GM21825 (cell line): ENCODE measurements at regions not wholly inside any gene's neighbourhood (a gene's known extent, or its start where the extent isn't known, plus 50 kb on each side); places are given as distances from the start of the nearest gene placed in this dataset.
"Not testable (repeated sequence)": the region's sequence is repeated elsewhere in the genome, so short reads cannot be mapped to it uniquely, and the experiment has no call there.

Experiments used
- ATAC-seq: cut with Tn5 transposase; IDR thresholded peaks from one replicate; pipeline ENCODE4 v1.9.1; 2021; ENCODE audit warnings: mild to moderate bottlenecking, moderate library complexity; ENCODE audit not compliant: unreplicated experiment

GRCh38 chr3:34408088-34408487, 609.7 kb downstream of the PDCD6IP start:
- no peak for ATAC-seq

DNA sequence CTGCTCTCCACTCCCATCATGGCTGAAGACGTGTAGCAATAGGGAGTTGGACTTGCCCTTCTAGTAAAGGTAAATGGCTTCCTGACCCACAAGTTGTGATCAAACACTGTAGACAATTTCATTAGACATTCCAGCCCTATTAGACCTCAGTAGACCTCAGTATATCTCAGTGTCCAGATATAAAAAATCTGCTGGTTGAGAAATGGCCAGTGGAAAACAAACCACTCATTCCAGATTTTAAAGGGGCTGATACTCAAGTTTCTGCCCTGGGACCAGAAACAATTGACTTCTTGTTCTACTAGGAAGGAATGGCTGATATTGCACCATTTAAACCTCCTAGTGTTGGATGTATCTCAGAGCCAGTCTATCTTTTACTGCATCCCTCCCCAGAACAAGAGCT, 613.2 kb downstream of the PDCD6IP start:
- no peak for ATAC-seq

DNA sequence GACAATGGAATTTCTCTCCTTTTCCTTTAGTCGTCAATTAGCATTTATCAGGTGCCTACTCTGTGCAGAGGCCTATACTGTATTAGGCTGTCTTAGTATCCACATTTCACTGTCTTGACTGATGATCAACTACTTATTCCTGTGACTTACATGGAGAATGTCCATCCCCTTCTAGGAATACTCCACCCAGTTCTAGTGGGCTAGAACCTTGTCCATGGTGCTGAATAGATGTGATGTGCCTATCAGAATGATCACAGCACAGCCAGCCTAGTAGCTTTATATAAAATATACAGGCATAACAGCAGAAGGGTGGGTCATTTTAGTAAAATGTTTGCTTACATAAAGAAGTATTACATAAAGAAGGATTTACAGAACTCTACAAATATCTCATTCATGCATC, 621.4 kb downstream of the PDCD6IP start:
- ATAC-seq, result no peak

- no peak for ATAC-seq
Observed at GRCh38 chr3:34421762-34422161, 623.3 kb downstream of the PDCD6IP start.

DNA sequence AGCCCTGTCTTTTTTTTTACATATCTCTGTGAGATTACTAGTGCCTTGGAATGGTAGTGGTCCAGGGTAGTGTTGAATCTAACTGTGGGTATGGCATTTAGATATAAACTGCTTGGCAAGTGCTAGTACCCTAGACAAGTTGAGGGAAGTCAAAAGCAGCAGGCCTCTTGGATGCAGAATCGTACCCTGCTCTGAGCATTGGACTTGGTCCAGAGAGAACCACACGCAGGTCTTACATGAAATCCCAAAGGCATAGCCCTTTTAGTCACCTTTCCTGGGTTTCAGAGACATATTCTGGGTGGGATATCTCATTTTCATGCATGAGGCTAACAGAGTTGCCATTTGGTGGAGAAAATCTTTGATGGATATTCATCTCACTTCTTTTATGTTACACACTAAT, 641.4 kb downstream of the PDCD6IP start:
- no peak for ATAC-seq

GRCh38 chr3:34444137-34444536, 645.7 kb downstream of the PDCD6IP start:
- ATAC-seq, result no peak

DNA sequence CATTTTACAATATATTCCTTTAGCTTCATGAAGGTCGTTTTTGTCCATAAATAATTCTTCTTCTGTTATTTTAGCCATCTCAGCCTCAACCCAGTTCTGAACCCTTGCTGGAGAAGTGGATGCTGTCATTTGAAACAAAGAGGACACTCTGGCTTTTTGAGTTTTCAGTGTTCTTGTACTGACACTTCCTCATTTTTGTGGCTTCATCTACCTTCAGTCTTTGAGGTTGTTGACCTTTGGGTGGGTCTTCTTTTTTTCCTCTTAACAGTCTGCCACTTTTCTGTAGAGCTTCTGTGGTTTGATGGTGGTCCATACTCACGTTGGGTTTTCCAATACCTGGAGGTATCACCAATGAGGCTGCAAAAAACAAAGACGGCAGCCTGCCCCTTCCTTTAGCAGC, 650.9 kb downstream of the PDCD6IP start:
- ATAC-seq, result no peak

- ATAC-seq, result no peak
Observed at GRCh38 chr3:34463414-34463813, 665.0 kb downstream of the PDCD6IP start.

GRCh38 chr3:34464646-34465045, 666.2 kb downstream of the PDCD6IP start:
- no peak for ATAC-seq

DNA sequence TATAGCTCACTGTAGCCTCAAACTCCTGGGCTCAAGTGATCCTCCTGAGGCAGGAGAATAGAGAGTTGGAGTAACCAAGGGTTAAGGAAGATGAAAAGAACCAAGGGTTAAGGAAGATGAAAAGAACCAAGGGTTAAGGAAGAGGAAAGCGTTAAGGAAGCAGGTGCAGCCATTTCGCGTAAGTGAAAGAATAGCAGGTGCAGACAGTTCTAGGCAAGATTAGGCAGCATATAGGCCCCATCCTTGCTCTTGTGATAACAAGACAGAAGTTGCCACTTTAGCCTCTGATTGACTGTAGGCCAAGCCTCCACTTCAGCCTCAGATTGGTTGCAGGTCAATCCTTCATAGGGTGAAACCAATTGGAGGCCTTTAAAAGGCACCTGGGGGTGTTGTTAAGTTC, 677.4 kb downstream of the PDCD6IP start:
- ATAC-seq, result no peak

- no peak for ATAC-seq
Observed at GRCh38 chr3:34483311-34483887, 685.0 kb downstream of the PDCD6IP start.

- no peak for ATAC-seq
Observed at GRCh38 chr3:34504366-34504765, 705.9 kb downstream of the PDCD6IP start.

GRCh38 chr3:34504775-34505174, 706.3 kb downstream of the PDCD6IP start:
- no peak for ATAC-seq

DNA sequence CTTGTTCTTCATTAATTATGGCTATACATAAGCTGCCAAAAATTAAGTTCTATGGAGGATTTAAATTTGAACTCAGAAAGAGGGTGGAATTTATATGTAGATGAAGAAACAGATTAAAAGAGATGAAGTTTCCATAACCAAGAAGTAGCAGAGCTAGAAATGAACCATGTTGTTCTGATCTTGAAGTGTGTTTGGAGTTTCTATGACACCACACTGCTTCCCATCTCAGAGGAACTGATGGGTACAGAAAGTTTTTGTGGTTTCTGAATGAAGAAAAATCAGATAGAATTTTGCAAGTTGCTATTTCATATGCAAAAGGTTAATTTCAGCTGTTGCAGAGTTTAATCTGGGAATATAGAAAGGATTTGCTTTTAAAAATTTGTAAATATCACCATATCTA, 710.3 kb downstream of the PDCD6IP start:
- ATAC-seq, result no peak

- no peak for ATAC-seq
Observed at GRCh38 chr3:34511891-34512290, 713.5 kb downstream of the PDCD6IP start.

GRCh38 chr3:34519008-34519407, 720.6 kb downstream of the PDCD6IP start:
- ATAC-seq, result not testable (repeated sequence)

- no peak for ATAC-seq
Observed at GRCh38 chr3:34531156-34531555, 732.7 kb downstream of the PDCD6IP start.

DNA sequence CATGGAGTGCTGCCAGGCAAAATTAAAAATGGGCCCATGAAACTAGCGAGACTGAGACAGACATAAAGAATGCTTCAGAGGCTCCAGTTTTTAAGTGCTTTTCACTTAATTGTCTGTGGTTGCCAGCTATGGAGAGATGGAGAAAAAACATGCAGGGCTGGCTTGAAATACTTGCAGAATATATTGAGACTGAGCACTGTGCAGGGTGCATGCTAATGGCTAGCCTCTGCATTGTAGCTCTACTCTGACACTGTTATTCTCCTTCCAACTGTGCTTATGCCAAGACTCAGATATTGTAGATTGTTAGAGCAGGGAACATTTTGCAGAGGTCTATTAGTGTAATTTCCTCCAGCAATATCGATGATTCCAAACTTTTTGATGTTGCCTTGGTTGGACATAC, 735.0 kb downstream of the PDCD6IP start:
- no peak for ATAC-seq

GRCh38 chr3:34534013-34534412, 735.6 kb downstream of the PDCD6IP start:
- no peak for ATAC-seq

DNA sequence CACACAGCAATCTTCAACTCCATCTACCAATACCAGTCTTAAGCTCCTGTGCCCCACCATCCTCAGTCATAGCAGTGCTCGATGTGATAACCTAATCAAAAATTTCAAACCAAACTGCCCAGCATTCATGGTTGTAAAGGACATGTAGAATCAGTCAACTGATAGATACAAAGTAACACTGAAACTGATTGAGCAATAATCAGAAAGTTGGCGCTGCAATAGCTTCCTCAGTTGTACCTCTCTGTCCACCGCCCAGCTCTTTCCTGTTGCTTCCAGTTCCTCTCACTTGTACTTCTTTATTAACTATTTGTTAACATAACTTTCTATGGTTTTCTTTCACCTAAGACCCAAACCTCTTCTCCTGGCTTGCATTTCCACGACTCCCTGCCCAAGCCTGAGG, 745.7 kb downstream of the PDCD6IP start:
- ATAC-seq, result no peak

DNA sequence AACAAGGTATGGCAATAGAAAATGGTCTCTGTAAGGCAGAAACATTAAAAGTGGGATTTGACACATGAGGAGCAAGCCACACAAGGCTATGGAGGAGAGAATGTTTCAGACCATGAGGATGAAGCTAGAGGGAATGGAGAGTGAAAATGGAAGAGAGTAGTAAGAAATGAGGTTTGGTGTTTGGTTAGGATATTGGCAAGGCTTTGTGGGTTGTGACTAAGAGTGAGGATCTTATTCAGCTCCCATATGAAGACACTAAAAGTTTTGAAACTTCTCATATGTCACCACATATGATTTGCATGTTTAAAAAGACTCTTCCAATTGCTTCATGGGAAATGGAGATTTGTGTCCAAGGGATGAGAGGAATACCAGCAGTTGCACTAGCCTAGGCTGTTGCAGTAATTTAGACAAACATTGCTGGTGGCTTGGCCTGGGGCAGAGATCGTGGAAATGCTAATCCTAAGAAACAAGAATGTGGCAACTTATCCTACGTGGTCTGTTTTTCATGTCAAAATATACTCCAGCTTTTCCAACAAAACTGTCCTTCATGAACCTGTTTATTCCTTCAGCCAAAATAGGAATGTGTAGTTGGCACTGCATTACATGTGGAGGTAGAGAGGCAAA, 749.0 kb downstream of the PDCD6IP start:
- no peak for ATAC-seq

DNA sequence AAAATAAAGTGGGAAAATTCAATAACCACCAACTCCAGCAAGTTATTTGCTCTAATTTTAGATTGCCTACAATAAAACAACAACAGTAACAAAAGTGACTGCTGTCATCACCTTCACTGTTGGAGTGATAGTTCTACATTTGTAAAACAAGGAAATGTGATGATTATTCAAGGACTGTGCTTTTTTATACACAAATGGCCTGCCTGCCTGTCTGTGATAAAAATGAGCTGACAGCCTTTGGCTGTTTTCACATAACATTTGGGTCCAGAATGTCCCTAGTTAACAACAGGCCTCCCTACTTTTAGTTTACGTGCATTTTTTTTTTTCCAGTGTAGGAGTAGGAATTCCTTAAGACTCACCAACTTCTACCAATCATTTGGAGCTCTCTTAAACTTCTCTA, 768.8 kb downstream of the PDCD6IP start:
- ATAC-seq, result no peak

DNA sequence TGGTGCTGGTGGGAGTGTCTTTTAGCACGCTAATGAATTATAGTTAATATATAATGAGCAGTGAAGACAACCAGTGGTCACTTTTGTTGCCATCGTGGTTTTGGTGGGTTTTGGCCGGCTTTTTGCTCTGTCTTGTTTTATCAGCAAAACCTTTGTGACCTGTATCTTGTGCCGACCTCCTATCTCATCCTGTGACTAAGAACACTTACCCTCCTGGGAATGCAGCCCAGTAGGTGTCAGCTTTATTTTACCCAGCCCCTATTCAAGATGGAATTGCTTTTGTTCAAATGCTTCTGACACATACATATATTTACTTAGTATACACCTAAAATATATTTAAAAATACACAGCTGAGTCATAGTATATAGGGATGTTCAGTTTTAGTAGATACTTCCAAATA, 770.3 kb downstream of the PDCD6IP start:
- no peak for ATAC-seq
